T-helper 2 cell (primary cell): ENCODE measurements at regions not wholly inside any gene's neighbourhood (a gene's known extent, or its start where the extent isn't known, plus 50 kb on each side); places are given as distances from the start of the nearest gene placed in this dataset.

Source experiments
- DNase-seq, 5 experiments: peaks; one replicate each; pipeline versions ENCODE4 v3.0.0 to v3.0.0-alpha.2; 2012 to 2022

- DNase-seq = no peak
Measured at GRCh38 chr12:92089559-92089958, 56.1 kb downstream of the BTG1 start.

- no peak for DNase-seq
Measured at GRCh38 chr12:92088805-92089204, 56.8 kb downstream of the BTG1 start.

- DNase-seq = no peak
Measured at GRCh38 chr12:92085736-92086040, 60.0 kb downstream of the BTG1 start.

- peak in 1 of 5 experiments; percentile 35 for DNase-seq
Measured at GRCh38 chr12:92085040-92085735, 60.5 kb downstream of the BTG1 start.

GRCh38 chr12:92080911-92081285, 64.7 kb downstream of the BTG1 start:
- no peak for DNase-seq

- no peak for DNase-seq
Measured at GRCh38 chr12:92079054-92079385, 66.6 kb downstream of the BTG1 start.

- no peak for DNase-seq
Measured at GRCh38 chr12:92078167-92079053, 67.2 kb downstream of the BTG1 start.

GRCh38 chr12:92077530-92077929, 68.1 kb downstream of the BTG1 start:
- DNase-seq = no peak

GRCh38 chr12:92076101-92076500, 69.5 kb downstream of the BTG1 start:
- no peak for DNase-seq

GRCh38 chr12:92075425-92075914, 70.2 kb downstream of the BTG1 start:
- DNase-seq = no peak

GRCh38 chr12:92074889-92075288, 70.8 kb downstream of the BTG1 start:
- no peak for DNase-seq

GRCh38 chr12:92073094-92073493, 72.6 kb downstream of the BTG1 start:
- DNase-seq = no peak

- no peak for DNase-seq
Measured at GRCh38 chr12:92072112-92072511, 73.5 kb downstream of the BTG1 start.

GRCh38 chr12:92070864-92071445, 74.7 kb downstream of the BTG1 start:
- DNase-seq = no peak

- no peak for DNase-seq
Measured at GRCh38 chr12:92070054-92070863, 75.4 kb downstream of the BTG1 start.

GRCh38 chr12:92068459-92068858, 77.2 kb downstream of the BTG1 start:
- no peak for DNase-seq

- no peak for DNase-seq
Measured at GRCh38 chr12:92065639-92066038, 80.0 kb downstream of the BTG1 start.

GRCh38 chr12:92065018-92065499, 80.6 kb downstream of the BTG1 start:
- peak in 3 of 5 experiments; percentile 8 to 67 (median 50) for DNase-seq

- no peak for DNase-seq
Measured at GRCh38 chr12:92064422-92064821, 81.2 kb downstream of the BTG1 start.

- DNase-seq = no peak
Measured at GRCh38 chr12:92063641-92064040, 82.0 kb downstream of the BTG1 start.

- no peak for DNase-seq
Measured at GRCh38 chr12:92062539-92063493, 82.8 kb downstream of the BTG1 start.

GRCh38 chr12:92061061-92061460, 84.6 kb downstream of the BTG1 start:
- DNase-seq = no peak
